ENCODE measurements at regions not wholly inside any gene's neighbourhood (a gene's known extent, or its start where the extent isn't known, plus 50 kb on each side); places are given as distances from the start of the nearest gene placed in this dataset.

DNA sequence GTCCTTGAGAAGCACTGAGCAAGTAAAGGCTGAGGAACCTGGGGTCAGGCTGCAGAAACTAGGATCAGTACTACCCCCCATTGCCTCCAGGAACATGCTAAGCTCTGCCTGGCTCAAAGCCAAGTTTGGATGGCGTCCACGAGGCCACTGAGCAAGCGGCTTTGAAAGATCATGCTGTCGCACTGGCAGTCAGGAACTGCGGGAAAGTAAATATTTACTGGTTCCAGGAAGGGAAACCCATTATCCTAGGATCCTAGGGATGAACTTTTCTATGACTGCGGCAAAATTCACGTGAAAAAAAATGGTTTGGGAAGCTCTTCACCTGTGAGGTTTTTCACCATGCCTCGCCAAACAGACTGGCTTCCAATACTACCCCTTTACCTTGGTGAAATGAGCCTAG lies 75.3 kb upstream of the PJA2 start:
- peak; percentile 29 for DNase-seq (ENCODE audit: low spot score)
- in situ Hi-C loops (cut with HindIII; ENCODE audit: low sequenced_read_pairs) = no loop called here

DNA sequence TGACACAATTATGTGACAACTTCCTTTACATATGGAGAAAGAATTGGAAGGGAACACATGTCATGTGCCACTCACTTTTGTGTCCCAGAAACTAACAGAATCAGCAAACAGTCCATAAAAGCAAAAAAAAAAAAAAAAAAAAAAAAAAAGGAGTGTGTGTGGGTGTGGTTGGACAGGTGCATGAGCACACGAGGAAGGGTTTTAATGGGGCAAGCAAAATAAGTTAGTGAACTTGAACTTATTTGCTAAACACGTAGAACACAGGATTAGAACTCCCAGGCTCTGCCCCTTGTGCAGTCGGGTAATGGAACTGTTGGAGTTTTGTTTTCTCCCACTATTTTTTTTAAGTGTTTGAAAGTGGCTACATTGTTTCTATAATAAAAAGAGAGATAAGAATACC lies 74.8 kb upstream of the PJA2 start:
- in situ Hi-C loops (cut with HindIII; ENCODE audit: low sequenced_read_pairs) = no loop called here
- no peak for DNase-seq (ENCODE audit: low spot score)

DNA sequence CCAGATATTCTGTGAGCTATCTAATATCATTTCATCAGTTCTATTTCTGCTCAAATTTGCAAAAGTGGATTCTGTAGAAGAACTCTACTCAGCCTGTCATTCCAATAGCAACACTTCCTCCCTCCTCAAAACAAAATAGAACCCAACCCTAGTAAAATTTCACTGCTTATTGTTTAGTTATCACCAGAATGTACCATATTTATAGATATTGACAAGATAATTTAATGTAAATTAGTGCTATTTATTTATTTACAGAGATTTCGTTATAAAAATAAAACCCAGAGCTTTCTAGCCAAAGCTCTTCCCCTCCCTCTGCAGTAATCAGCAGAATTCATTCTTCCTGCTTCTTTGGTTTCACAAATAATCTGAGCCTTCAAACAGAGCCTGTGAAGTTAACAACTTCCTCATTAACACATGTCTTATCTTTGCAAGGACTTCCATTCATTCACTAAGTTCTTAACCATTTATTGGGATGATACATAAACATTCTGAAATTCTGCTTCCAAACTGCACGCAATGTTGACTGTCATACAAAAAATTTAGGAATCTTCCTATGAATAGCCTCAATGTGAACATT lies 73.7 kb upstream of the PJA2 start:
- in situ Hi-C loops (cut with HindIII; ENCODE audit: low sequenced_read_pairs) = no loop called here
- DNase-seq (ENCODE audit: low spot score) = no peak

DNA sequence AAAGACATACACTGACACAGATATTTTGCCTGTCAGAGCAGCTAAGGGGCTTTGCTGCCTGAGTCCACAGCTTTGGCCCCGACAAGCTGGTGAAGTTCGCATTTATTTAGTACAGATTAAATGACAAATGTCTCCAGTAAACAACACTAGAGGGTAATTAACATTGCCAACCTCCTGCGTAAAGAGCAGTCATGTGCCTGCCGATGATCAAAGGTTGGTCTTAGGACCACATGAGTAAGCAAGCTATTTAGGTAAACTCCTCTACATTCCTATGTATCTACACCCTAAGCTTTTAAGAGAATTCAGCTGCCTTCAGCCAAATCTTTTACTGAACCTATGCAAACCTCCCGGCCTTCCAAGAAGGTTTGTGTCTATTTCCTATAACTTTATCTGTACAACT lies 73.0 kb upstream of the PJA2 start:
- in situ Hi-C loops (cut with HindIII; ENCODE audit: low sequenced_read_pairs) = no loop called here
- DNase-seq (ENCODE audit: low spot score) = no peak

DNA sequence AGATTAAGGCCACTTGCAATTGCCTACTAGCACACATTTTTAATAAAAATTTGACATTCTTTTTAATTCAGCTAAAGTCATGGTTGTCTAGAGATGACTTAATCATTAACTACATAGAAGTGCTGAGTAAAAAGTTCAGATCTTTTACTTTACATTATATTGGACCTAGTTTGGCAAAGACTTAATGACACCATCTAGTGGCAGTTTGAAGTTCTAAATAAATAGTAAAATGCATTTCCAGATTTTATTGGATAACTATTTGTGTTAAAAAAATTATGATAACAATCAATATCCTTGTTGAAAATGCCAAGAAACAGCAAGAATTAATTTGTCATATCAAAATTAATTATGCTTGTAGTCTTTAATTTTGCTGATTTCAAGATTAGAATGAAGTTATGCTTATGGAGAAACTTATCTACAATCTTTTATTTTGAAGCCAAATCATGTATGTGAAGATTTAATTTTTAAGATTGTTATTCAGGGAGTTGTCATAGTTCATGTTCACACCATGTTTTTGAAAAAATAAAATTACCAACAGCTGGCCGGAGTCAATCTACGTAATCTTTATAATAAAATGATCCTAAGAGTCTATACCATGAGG lies 69.6 kb upstream of the PJA2 start:
- in situ Hi-C loops (cut with HindIII; ENCODE audit: low sequenced_read_pairs) = no loop called here
- DNase-seq (ENCODE audit: low spot score) = no peak

DNA sequence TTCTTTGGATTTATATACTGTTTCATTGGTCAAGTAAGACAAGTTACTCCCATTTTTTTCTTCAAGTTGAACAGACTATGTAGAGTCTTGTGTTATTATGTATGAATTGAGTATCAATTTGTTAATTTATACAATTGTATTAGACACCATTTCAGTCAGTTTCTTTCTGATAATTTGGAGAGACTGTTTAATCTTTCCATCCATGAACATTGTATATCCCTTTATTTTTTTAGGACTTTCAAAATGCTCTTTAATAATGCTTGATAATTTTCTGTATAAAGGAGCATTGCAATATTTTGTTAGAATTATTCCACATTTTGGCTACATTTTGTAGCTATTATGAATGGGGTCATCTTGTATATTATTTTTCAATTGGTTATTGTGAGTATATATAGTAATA lies 69.1 kb upstream of the PJA2 start:
- DNase-seq (ENCODE audit: low spot score) = no peak
- in situ Hi-C loops (cut with HindIII; ENCODE audit: low sequenced_read_pairs) = no loop called here

DNA sequence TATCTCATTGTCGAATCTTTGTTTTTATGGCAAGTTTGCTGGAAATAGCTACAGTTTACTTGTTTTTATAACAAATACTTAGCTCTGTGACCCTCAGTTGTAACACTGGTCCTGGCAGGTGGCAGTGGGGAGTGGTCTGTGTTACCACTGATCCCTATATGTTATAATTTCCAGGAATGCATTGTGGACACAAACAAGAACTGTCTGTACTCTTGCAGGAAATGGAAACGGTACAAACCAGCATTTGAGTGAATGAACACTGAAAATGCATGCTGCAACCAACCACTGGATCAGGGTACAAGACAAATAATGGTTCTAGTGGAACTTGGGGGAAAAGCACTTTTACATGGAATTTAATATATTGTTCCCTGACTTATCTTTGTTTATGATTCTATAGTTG lies 66.5 kb upstream of the PJA2 start:
- DNase-seq (ENCODE audit: low spot score) = no peak
- in situ Hi-C loops (cut with HindIII; ENCODE audit: low sequenced_read_pairs) = no loop called here

DNA sequence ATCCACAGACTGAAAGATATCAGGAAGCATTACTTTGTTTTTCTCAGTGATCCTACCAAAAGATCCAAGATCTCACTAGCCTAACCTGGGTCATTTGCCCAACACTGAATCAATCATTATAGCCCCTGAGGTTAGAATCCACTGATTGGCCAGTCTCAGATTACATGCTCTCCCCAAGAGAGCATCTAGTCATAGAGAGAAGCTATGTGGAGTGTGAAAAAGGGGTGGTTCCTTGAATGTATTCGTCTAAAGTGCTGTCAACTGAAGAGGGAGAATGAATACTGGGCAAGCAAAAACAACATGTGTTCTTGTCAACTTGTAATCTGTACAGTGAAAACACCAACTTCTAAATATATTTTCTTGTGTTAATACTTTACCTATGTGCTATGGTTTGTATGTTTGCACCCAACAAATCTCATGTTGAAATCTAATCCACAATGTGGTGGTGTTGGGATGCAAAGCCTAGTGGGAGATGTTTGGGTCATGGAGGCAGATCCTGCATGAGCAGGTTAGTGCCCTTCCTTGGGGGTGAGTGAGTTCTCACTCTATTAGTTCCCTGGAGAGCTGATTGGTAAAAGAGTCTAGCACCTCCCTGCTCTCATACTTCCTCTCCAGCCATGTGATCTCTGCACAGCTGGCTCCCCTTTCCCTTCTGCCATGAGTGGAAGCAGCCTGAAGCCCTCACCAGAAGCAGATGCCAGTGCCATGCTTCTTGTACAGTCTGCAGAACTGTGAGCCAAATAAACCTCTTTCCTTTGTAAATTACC lies 60.3 kb upstream of the PJA2 start:
- in situ Hi-C loops (cut with HindIII; ENCODE audit: low sequenced_read_pairs) = no loop called here
- no peak for DNase-seq (ENCODE audit: low spot score)

DNA sequence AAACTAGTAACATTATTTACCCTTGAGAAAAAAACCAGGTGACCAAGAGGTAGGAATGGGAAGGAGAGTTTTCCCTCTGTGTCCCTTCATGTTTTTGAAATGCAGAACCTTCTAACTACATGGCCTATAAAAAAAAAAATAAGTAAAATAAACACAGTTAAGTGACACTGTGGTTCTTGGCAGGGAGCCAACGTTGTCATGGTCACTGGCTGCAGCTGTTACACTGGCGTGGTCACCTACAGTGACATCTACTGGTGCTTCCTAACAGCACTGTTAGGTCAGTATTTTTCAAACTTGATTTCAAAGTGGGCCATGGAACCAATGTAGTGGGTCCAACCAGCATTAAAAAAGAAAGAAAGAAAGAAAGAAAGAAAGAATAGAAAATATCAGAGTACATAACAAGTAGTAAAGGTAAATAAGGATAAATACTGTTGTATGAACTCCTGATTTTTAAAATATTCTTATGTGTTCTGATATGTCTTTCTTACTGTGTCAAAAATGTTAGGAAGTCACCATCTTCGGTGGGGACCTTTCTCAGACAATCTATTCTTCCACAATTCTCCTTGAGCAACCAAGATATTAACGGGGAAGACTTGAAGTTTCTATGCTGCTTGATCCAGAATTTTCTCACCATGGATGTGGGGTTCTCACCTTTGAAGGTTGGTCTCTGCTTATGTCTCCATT lies 59.1 kb upstream of the PJA2 start:
- in situ Hi-C loops (cut with HindIII; ENCODE audit: low sequenced_read_pairs) = no loop called here
- peak; percentile 63 for DNase-seq (ENCODE audit: low spot score)

DNA sequence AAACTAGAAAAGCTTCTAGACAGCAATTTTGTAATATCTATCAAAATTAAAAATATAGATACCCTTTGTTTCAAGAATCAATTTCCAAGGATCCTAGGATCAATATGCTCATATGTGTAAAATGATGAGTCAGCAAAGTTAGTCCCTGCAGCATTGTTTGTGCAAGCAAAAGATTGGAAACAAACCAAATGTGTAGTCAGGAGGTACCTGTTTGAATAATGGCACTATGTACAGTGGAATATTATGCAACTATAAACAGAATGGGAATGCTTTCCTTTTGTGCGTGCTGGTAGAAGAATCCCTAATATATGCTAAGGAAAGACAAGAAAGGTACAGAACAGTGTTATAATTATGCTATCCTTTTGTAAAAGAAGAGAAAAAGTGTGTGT lies 58.5 kb upstream of the PJA2 start:
- in situ Hi-C loops (cut with HindIII; ENCODE audit: low sequenced_read_pairs) = no loop called here
- DNase-seq (ENCODE audit: low spot score) = no peak

DNA sequence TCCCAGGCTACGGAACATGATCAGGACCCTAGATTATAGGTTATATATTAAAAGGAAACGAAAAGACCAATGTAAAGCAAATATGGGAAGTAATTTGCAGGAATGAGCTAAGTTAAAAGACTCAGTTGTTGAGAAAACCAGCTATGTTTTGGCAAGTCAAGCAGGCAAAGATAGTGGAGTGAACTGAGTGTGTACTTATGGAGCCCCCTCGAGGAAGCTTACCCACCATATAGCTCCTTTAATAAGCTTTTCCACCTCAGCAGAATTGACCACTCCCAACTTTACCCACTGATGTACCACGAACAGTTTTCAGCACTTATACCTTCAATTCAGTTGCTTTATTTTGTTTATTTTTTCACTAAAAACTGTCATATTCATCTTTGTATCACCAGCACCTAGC lies 57.3 kb upstream of the PJA2 start:
- in situ Hi-C loops (cut with HindIII; ENCODE audit: low sequenced_read_pairs) = no loop called here
- DNase-seq (ENCODE audit: low spot score) = no peak
